ENCODE measurements at regions not wholly inside any gene's neighbourhood (a gene's known extent, or its start where the extent isn't known, plus 50 kb on each side); places are given as distances from the start of the nearest gene placed in this dataset.

GRCh38 chr1:72650843-72651435 is 368.6 kb upstream of the NEGR1 start:
- TF ChIP-seq, protein P1, sequence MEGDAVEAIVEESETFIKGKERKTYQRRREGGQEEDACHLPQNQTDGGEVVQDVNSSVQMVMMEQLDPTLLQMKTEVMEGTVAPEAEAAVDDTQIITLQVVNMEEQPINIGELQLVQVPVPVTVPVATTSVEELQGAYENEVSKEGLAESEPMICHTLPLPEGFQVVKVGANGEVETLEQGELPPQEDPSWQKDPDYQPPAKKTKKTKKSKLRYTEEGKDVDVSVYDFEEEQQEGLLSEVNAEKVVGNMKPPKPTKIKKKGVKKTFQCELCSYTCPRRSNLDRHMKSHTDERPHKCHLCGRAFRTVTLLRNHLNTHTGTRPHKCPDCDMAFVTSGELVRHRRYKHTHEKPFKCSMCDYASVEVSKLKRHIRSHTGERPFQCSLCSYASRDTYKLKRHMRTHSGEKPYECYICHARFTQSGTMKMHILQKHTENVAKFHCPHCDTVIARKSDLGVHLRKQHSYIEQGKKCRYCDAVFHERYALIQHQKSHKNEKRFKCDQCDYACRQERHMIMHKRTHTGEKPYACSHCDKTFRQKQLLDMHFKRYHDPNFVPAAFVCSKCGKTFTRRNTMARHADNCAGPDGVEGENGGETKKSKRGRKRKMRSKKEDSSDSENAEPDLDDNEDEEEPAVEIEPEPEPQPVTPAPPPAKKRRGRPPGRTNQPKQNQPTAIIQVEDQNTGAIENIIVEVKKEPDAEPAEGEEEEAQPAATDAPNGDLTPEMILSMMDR (IDR thresholded peaks at IDR 0.05; ENCODE audit: low read length), result no peak
- TF ChIP-seq EZH2 (IDR thresholded peaks at IDR 0.05; ENCODE audit: borderline replicate concordance, low read length), result no peak

Data from OCI-LY1 (cell line).